ENCODE measurements at regions not wholly inside any gene's neighbourhood (a gene's known extent, or its start where the extent isn't known, plus 50 kb on each side); places are given as distances from the start of the nearest gene placed in this dataset.

- no peak for TF ChIP-seq REST (IDR thresholded peaks at IDR 0.05; ENCODE audit: low read depth)
- no peak for TF ChIP-seq TCF12 (IDR thresholded peaks at IDR 0.05; ENCODE audit: low read depth)
- TF ChIP-seq YY1 (IDR thresholded peaks at IDR 0.05; ENCODE audit: low read depth) = no peak
- no peak for TF ChIP-seq USF1 (IDR thresholded peaks at IDR 0.05)
- no peak for TF ChIP-seq FOXM1 (IDR thresholded peaks at IDR 0.05; ENCODE audit: borderline replicate concordance, low read depth)
- TF ChIP-seq CREB1 (IDR thresholded peaks at IDR 0.05; ENCODE audit: low read depth) = no peak
- TF ChIP-seq CEBPB (IDR thresholded peaks at IDR 0.05) = no peak
- TF ChIP-seq MAX (IDR thresholded peaks at IDR 0.05) = no peak
- no peak for TF ChIP-seq EP300 (IDR thresholded peaks at IDR 0.05; ENCODE audit: borderline replicate concordance)
- TF ChIP-seq EGR1 (IDR thresholded peaks at IDR 0.05) = no peak
- no peak for TF ChIP-seq RAD21 (IDR thresholded peaks at IDR 0.05; ENCODE audit: low read depth)
- TF ChIP-seq TAF1 (IDR thresholded peaks at IDR 0.05; ENCODE audit: low read depth) = no peak
- no peak for TF ChIP-seq NFIC (IDR thresholded peaks at IDR 0.05)
These were observed 207.0 kb downstream of the LRRC70 start for GRCh38 chr5:62785588-62785987.
